GM23248 (cell line): ENCODE measurements at regions not wholly inside any gene's neighbourhood (a gene's known extent, or its start where the extent isn't known, plus 50 kb on each side); places are given as distances from the start of the nearest gene placed in this dataset.

Experiments
- EZH2 ChIP-seq: fragments of 200-600 bp; sonication (generic); IDR thresholded peaks from 2 replicates; pipeline ENCODE4 v1.6.1; 2018; ENCODE audit warnings: antibody characterized with exemption, mild to moderate bottlenecking; ENCODE audit not compliant: insufficient read depth, poor library complexity, severe bottlenecking
- EZH2phosphoT487 ChIP-seq: fragments of 200-600 bp; sonication (generic); IDR thresholded peaks from 2 replicates; pipeline ENCODE4 v1.6.1; 2018; ENCODE audit warnings: antibody characterized with exemption, moderate library complexity, mild to moderate bottlenecking, low read depth; ENCODE audit not compliant: insufficient read depth

DNA sequence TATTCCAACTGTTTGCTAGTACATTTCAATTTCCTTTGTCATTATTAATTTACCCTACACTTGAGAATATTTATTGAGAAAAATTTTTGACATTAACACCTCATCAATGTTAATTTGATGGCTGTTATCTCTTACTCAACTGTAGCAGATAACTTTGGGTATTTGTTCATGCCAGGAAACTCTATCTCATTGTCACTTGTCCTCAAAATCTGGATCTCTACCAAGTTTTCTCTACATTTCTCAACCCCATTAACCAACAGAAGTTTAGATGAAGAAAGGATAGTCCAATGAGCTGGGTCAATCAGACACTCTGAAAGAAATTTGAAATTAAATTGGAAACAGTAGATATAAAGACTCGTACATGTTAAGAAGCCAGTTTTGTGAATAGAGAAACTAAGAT, 395.3 kb downstream of the TUSC1 start:
- no peak for TF ChIP-seq EZH2
- TF ChIP-seq EZH2phosphoT487: no peak
